H1 (cell line): ENCODE measurements at regions not wholly inside any gene's neighbourhood (a gene's known extent, or its start where the extent isn't known, plus 50 kb on each side); places are given as distances from the start of the nearest gene placed in this dataset.

ENCODE experiments used
- MAFK ChIP-seq: IDR thresholded peaks from 2 replicates; pipeline ENCODE4 v1.6.1; 2012; ENCODE audit warnings: low read depth, mild to moderate bottlenecking, improper control_type of control experiment, low read length
- RNF2 ChIP-seq: fragments of 200-900, 300-1000 bp; sonication (generic); IDR thresholded peaks from 2 replicates; pipeline ENCODE4 v1.7.1; 2016; ENCODE audit warnings: borderline replicate concordance, low read depth, mild to moderate bottlenecking, antibody characterized with exemption, low read length; ENCODE audit not compliant: poor library complexity, severe bottlenecking; ENCODE audit errors: missing control alignments
- SIRT6 ChIP-seq: IDR thresholded peaks from one replicate; pipeline ENCODE4 v1.7.1; 2012; ENCODE audit warnings: low read length, inconsistent platforms

- no peak for TF ChIP-seq RNF2
- TF ChIP-seq SIRT6 = no peak
- TF ChIP-seq MAFK = no peak
Measured at GRCh38 chr9:94161673-94162072, 77.4 kb downstream of the PTPDC1 start (continued).
